K562 (cell line): ENCODE measurements at regions not wholly inside any gene's neighbourhood (a gene's known extent, or its start where the extent isn't known, plus 50 kb on each side); places are given as distances from the start of the nearest gene placed in this dataset.

Source experiments
- HDAC6 ChIP-seq: IDR thresholded peaks from 2 replicates; pipeline ENCODE4 v1.6.1; 2012; ENCODE audit warnings: low read depth, mild to moderate bottlenecking, control low read depth, inconsistent platforms, low read length, moderate library complexity
- ZFX ChIP-seq: sonication (generic); formaldehyde crosslinking; IDR thresholded peaks from 2 replicates; pipeline ENCODE4 v1.8.0; 2022; ENCODE audit warnings: mild to moderate bottlenecking, missing genetic modification reagents, moderate library complexity
- TF ChIP-seq, protein P1 (sequence below): fragments of 450-650 bp; IDR thresholded peaks from 2 replicates; pipeline ENCODE4 v1.6.1; 2014; ENCODE audit warnings: low read depth, mild to moderate bottlenecking, moderate library complexity, borderline replicate concordance
- TF ChIP-seq, protein P2 (sequence below): fragments of 200-800 bp; sonication (Bioruptor generic); IDR thresholded peaks from 2 replicates; pipeline ENCODE4 v1.6.1; 2016; ENCODE audit warnings: missing genetic modification characterization, missing compliant biosample characterization

DNA sequence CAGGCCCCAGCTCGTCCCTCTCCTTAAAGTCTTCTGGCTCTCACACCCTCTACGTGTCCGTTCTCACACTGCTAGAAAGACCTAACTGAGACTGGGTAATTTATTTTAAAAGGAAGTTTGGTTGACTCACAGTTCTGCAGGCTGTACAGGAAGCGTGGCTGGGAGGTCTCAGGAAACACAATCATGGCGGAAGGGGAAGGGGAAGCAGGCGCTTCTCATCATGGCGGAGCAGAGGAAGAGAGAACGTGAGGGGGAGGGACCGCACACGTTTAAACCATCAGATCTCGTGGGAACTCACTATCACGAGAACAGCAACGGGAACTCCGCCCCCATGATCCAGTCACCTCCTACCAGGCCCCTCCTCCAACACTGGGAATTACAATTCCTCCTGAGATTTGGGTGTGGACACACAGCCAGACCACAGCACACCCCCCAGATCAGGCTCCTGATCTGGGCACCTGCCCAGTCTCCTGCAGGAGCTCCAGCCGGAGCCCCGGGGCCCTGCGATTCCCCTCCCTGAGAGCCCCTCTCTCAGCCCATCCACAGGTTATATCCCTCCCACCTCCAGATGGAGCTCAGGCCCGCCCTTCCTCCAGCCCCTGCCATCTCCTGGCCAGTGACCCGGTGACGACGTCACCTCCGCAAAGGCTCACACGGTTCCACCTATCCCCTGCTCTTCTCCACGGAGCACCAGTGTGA lies 170.2 kb downstream of the BRD1 start (continued):
- TF ChIP-seq, protein P1, sequence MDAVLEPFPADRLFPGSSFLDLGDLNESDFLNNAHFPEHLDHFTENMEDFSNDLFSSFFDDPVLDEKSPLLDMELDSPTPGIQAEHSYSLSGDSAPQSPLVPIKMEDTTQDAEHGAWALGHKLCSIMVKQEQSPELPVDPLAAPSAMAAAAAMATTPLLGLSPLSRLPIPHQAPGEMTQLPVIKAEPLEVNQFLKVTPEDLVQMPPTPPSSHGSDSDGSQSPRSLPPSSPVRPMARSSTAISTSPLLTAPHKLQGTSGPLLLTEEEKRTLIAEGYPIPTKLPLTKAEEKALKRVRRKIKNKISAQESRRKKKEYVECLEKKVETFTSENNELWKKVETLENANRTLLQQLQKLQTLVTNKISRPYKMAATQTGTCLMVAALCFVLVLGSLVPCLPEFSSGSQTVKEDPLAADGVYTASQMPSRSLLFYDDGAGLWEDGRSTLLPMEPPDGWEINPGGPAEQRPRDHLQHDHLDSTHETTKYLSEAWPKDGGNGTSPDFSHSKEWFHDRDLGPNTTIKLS, result peak; percentile 84
- TF ChIP-seq ZFX (CRISPR knock-in tag), result peak; percentile 51
- TF ChIP-seq, protein P2, sequence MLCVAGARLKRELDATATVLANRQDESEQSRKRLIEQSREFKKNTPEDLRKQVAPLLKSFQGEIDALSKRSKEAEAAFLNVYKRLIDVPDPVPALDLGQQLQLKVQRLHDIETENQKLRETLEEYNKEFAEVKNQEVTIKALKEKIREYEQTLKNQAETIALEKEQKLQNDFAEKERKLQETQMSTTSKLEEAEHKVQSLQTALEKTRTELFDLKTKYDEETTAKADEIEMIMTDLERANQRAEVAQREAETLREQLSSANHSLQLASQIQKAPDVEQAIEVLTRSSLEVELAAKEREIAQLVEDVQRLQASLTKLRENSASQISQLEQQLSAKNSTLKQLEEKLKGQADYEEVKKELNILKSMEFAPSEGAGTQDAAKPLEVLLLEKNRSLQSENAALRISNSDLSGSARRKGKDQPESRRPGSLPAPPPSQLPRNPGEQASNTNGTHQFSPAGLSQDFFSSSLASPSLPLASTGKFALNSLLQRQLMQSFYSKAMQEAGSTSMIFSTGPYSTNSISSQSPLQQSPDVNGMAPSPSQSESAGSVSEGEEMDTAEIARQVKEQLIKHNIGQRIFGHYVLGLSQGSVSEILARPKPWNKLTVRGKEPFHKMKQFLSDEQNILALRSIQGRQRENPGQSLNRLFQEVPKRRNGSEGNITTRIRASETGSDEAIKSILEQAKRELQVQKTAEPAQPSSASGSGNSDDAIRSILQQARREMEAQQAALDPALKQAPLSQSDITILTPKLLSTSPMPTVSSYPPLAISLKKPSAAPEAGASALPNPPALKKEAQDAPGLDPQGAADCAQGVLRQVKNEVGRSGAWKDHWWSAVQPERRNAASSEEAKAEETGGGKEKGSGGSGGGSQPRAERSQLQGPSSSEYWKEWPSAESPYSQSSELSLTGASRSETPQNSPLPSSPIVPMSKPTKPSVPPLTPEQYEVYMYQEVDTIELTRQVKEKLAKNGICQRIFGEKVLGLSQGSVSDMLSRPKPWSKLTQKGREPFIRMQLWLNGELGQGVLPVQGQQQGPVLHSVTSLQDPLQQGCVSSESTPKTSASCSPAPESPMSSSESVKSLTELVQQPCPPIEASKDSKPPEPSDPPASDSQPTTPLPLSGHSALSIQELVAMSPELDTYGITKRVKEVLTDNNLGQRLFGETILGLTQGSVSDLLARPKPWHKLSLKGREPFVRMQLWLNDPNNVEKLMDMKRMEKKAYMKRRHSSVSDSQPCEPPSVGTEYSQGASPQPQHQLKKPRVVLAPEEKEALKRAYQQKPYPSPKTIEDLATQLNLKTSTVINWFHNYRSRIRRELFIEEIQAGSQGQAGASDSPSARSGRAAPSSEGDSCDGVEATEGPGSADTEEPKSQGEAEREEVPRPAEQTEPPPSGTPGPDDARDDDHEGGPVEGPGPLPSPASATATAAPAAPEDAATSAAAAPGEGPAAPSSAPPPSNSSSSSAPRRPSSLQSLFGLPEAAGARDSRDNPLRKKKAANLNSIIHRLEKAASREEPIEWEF (CRISPR knock-in tag), result no peak
- TF ChIP-seq HDAC6, result no peak
